K562 (cell line): ENCODE measurements at regions not wholly inside any gene's neighbourhood (a gene's known extent, or its start where the extent isn't known, plus 50 kb on each side); places are given as distances from the start of the nearest gene placed in this dataset.

Source experiments
- SP1 ChIP-seq: sonication (generic); formaldehyde crosslinking; IDR thresholded peaks from 2 replicates; pipeline ENCODE4 v1.8.1; 2022; ENCODE audit warnings: mild to moderate bottlenecking, missing genetic modification reagents
- TF ChIP-seq, protein P1 (sequence below), 3 experiments: IDR thresholded peaks in 2 of 3; conservative IDR thresholded peaks in 1 of 3; 2 replicates each; pipeline ENCODE4 v1.5.1; 2011 to 2012; ENCODE audit warnings: low read length in 3 of 3, mild to moderate bottlenecking in 3 of 3, control low read depth in 2 of 3, improper control_type of control experiment in 1 of 3, inconsistent platforms in 1 of 3, low read depth in 1 of 3, mixed read lengths in 1 of 3, moderate library complexity in 1 of 3; ENCODE audit not compliant: insufficient read depth in 2 of 3

DNA sequence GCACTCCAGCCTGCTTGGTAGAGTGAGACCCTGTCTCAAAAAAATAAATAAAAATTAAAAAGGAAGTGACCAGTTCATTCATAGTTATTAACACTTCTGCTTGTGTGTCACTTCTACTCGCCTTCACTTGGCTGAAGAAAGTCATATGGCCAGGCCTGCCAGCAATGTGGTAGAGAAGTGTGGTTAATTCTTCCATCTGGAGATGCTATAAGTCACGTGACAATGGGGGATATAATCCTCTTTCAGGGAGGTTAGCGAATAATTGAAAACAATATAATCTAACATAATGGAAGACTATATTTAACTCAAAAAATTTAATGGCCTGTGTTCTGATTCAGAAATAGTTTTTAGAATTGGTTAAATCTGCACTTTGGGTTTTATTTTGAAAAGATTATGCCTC is 305.6 kb downstream of the DOCK8 start:
- no peak for TF ChIP-seq SP1 (CRISPR knock-in tag)
- TF ChIP-seq, protein P1, sequence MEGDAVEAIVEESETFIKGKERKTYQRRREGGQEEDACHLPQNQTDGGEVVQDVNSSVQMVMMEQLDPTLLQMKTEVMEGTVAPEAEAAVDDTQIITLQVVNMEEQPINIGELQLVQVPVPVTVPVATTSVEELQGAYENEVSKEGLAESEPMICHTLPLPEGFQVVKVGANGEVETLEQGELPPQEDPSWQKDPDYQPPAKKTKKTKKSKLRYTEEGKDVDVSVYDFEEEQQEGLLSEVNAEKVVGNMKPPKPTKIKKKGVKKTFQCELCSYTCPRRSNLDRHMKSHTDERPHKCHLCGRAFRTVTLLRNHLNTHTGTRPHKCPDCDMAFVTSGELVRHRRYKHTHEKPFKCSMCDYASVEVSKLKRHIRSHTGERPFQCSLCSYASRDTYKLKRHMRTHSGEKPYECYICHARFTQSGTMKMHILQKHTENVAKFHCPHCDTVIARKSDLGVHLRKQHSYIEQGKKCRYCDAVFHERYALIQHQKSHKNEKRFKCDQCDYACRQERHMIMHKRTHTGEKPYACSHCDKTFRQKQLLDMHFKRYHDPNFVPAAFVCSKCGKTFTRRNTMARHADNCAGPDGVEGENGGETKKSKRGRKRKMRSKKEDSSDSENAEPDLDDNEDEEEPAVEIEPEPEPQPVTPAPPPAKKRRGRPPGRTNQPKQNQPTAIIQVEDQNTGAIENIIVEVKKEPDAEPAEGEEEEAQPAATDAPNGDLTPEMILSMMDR (IDR thresholded peaks at IDR 0.05 in 2 of 3, conservative IDR thresholded peaks at IDR 0.05 in 1 of 3; ENCODE audit: insufficient read depth in 2 of 3, low read depth in 1 of 3, low read length in 3 of 3) = no peak
